Stomach (tissue), 8 donors: ENCODE measurements at regions not wholly inside any gene's neighbourhood (a gene's known extent, or its start where the extent isn't known, plus 50 kb on each side); places are given as distances from the start of the nearest gene placed in this dataset.

Source experiments
- DNase-seq, 2 donors: peaks; one replicate each; pipeline versions ENCODE4 v3.0.0 to v3.0.0-alpha.2; 2013 to 2019
- H3K27ac ChIP-seq, 5 donors: fragments of 200-600 bp in 4 of 5; sonication (generic) in 4 of 5; one replicate each; pipeline ENCODE4 v1.5.1; 2013 to 2019; ENCODE audit warnings: mild to moderate bottlenecking in 1 of 5, moderate library complexity in 1 of 5
- H3K27me3 ChIP-seq, 3 donors: fragments of 200-600 bp; sonication (generic); one replicate each; pipeline ENCODE4 v1.5.1; 2017 to 2019; ENCODE audit warnings: mixed run types in 1 of 3
- H3K36me3 ChIP-seq, 4 donors: fragments of 200-600 bp; sonication (generic); 1 replicate in 3 of 4; 2 replicates in 1 of 4; pipeline ENCODE4 v1.5.1; 2016 to 2019
- H3K4me1 ChIP-seq, 4 donors: fragments of 200-600 bp; sonication (generic); one replicate each; pipeline ENCODE4 v1.5.1; 2016 to 2019
- H3K4me3 ChIP-seq, 4 donors: fragments of 200-600 bp; sonication (generic) in 3 of 4; one replicate each; pipeline ENCODE4 v1.5.1; 2016 to 2019; ENCODE audit warnings: mild to moderate bottlenecking in 1 of 4
- H3K9me3 ChIP-seq, 4 donors: fragments of 200-600 bp; sonication (generic); one replicate each; pipeline ENCODE4 v1.5.1; 2016 to 2019
- CTCF ChIP-seq, 7 experiments: fragments of 450-650 bp in 4 of 7; fragments of 200-600 bp in 3 of 7; sonication (generic) in 3 of 7; IDR thresholded peaks; one replicate each; pipeline ENCODE4 v1.5.1; 2016 to 2019; ENCODE audit warnings: antibody characterized with exemption in 7 of 7, control low read depth in 2 of 7, mild to moderate bottlenecking in 1 of 7
- EP300 ChIP-seq: sonication (generic); formaldehyde crosslinking; IDR thresholded peaks from one replicate; pipeline ENCODE4 v1.6.1; 2017; ENCODE audit warnings: antibody characterized with exemption
- POLR2A ChIP-seq, 4 donors: fragments of 450-650 bp; IDR thresholded peaks; one replicate each; pipeline ENCODE4 v1.6.1; 2016; ENCODE audit warnings: antibody characterized with exemption in 4 of 4, control low read depth in 2 of 4, mild to moderate bottlenecking in 1 of 4, moderate library complexity in 1 of 4
- POLR2AphosphoS5 ChIP-seq, 3 donors: sonication (generic); formaldehyde crosslinking; IDR thresholded peaks; one replicate each; pipeline ENCODE4 v1.6.1; 2016; ENCODE audit warnings: antibody characterized with exemption in 3 of 3
- WGBS, 5 donors: extraction: QIAGEN DNeasy Blood & Tissue Kit in 3 of 5; methylation state at CpG; one replicate each; pipeline versions ENCODE4 v1.1.5 to v1.1.7; 2013 to 2018; 5-methylcytosine and 5-hydroxymethylcytosine counted together
- intact Hi-C: fragments of 100-400 bp; cut with DNase I; formaldehyde crosslinking; loops from one replicate; pipeline ENCODE4 v1.15.1; 2023; ENCODE audit warnings: low total_unique reads
- donor health status: healthy with polysubstance abuse.
- donor health status: Bipolar disorder and iron deficiency.
- donor health status: healthy.

- intact Hi-C loops = no loop called here
- WGBS, 5 donors = 46 to 51% (median 48%) methylated on average over 3 of the region's 3 CpGs
- peak in 1 of 2 donors; percentile 71 for DNase-seq
Measured at GRCh38 chr6:195861-196360, 96.4 kb upstream of the DUSP22 start.

DNA sequence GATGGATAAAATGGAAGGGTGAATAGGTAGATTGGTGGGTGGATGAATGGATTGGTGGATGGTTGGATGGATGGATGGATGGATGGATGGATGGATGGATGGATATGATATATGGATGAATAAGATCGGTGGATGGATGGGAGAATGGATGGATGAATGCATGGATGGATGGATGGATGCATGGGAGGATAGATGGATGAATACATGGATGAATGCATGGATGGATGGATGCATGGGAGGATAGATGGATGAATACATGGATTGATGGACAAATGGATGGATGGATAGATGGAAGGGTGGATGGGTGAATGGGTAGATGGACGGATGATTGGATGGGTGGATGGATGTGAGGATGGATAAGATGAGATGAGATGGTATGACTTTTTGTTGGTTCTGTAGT is 95.7 kb upstream of the DUSP22 start:
- 87 to 98% (median 93%) methylated on average over 2 of the region's 2 CpGs for WGBS, 5 donors
- no peaks in the 10 kb centered on the region for H3K9me3 ChIP-seq

More at GRCh38 chr6:195861-196360, 96.4 kb upstream of the DUSP22 start:
- Histone ChIP-seq H3K4me1 (peaks cover 0 to 12% (median 3%) of the 10 kb centered on the region in 4 donors), H3K36me3 (no peaks in the 10 kb centered on the region), H3K9me3 (no peaks in the 10 kb centered on the region), H3K27me3 (no peaks in the 10 kb centered on the region), H3K27ac (peak overlapping the region in 1 of 5 donors; percentile 13), H3K4me3 (no peak overlapping the region)
- TF ChIP-seq EP300 (no peak), POLR2A (IDR thresholded peaks at IDR 0.05) (no peak), CTCF (IDR thresholded peaks at IDR 0.05) (no peak), POLR2AphosphoS5 (IDR thresholded peaks at IDR 0.05) (no peak)

GRCh38 chr6:203661-204060 is 88.6 kb upstream of the DUSP22 start:
- no peak for TF ChIP-seq CTCF (IDR thresholded peaks at IDR 0.05)
- no peak for TF ChIP-seq POLR2A (IDR thresholded peaks at IDR 0.05)
- TF ChIP-seq EP300 = no peak
- TF ChIP-seq POLR2AphosphoS5 (IDR thresholded peaks at IDR 0.05) = no peak
- Histone ChIP-seq H3K9me3 (no peaks in the 10 kb centered on the region), H3K27ac (no peak overlapping the region), H3K36me3 (no peaks in the 10 kb centered on the region), H3K27me3 (peaks cover 0 to 3% (median 0%) of the 10 kb centered on the region in 3 donors), H3K4me1 (no peaks in the 10 kb centered on the region), H3K4me3 (no peak overlapping the region)
- 72 to 86% (median 80%) methylated on average over 9 of the region's 9 CpGs for WGBS, 5 donors
- intact Hi-C loops = no loop called here
- no peak for DNase-seq

More for the DNA sequence above, 95.7 kb upstream of the DUSP22 start:
- no peaks in the 10 kb centered on the region for H3K36me3 ChIP-seq
- intact Hi-C loops = no loop called here
- no peak for TF ChIP-seq POLR2A (IDR thresholded peaks at IDR 0.05)
- TF ChIP-seq POLR2AphosphoS5 (IDR thresholded peaks at IDR 0.05) = no peak
- no peak for TF ChIP-seq EP300
- TF ChIP-seq CTCF (IDR thresholded peaks at IDR 0.05) = no peak
- no peak overlapping the region for H3K4me3 ChIP-seq
- no peak for DNase-seq
- H3K27ac ChIP-seq = no peak overlapping the region
- H3K27me3 ChIP-seq = no peaks in the 10 kb centered on the region
- H3K4me1 ChIP-seq = peaks cover 0 to 12% (median 3%) of the 10 kb centered on the region in 4 donors

GRCh38 chr6:206264-206663 is 86.0 kb upstream of the DUSP22 start:
- WGBS, 5 donors = 81 to 91% (median 86%) methylated on average over 12 of the region's 12 CpGs
- peaks cover 0 to 27% (median 0%) of the 10 kb centered on the region in 3 donors for H3K27me3 ChIP-seq
- H3K4me1 ChIP-seq = no peaks in the 10 kb centered on the region
- H3K4me3 ChIP-seq = no peak overlapping the region
- DNase-seq = no peak
- no peaks in the 10 kb centered on the region for H3K36me3 ChIP-seq
- H3K27ac ChIP-seq = no peak overlapping the region
- no peaks in the 10 kb centered on the region for H3K9me3 ChIP-seq
- intact Hi-C loops = no loop called here
- TF ChIP-seq POLR2AphosphoS5 (IDR thresholded peaks at IDR 0.05) (no peak), POLR2A (IDR thresholded peaks at IDR 0.05) (no peak), EP300 (no peak), CTCF (IDR thresholded peaks at IDR 0.05) (no peak)
